SU-DHL-6 (cell line): ENCODE measurements at regions not wholly inside any gene's neighbourhood (a gene's known extent, or its start where the extent isn't known, plus 50 kb on each side); places are given as distances from the start of the nearest gene placed in this dataset.

Source experiments
- CTCF ChIP-seq: fragments of 200-600 bp; sonication (generic); IDR thresholded peaks from one replicate; pipeline ENCODE4 v1.5.1; 2017; ENCODE audit warnings: antibody characterized with exemption, mild to moderate bottlenecking, low read length, moderate library complexity; ENCODE audit not compliant: insufficient read depth, poor library complexity, severe bottlenecking
- EZH2phosphoT487 ChIP-seq: fragments of 200-600 bp; sonication (generic), shearing (Covaris generic); conservative IDR thresholded peaks from 2 replicates; pipeline ENCODE4 v1.6.1; 2018; ENCODE audit warnings: mild to moderate bottlenecking, antibody characterized with exemption, low read length, moderate library complexity, mixed read lengths

- TF ChIP-seq CTCF (no peak), EZH2phosphoT487 (no peak)
These were observed 96.8 kb upstream of the WDR44 start for GRCh38 chrX:118249146-118249545.
